HG02981 (cell line): ENCODE measurements at regions not wholly inside any gene's neighbourhood (a gene's known extent, or its start where the extent isn't known, plus 50 kb on each side); places are given as distances from the start of the nearest gene placed in this dataset.

ENCODE experiments used
- ATAC-seq: cut with Tn5 transposase; IDR thresholded peaks from one replicate; pipeline ENCODE4 v1.9.1; 2021; ENCODE audit warnings: mild to moderate bottlenecking, moderate library complexity; ENCODE audit not compliant: unreplicated experiment

DNA sequence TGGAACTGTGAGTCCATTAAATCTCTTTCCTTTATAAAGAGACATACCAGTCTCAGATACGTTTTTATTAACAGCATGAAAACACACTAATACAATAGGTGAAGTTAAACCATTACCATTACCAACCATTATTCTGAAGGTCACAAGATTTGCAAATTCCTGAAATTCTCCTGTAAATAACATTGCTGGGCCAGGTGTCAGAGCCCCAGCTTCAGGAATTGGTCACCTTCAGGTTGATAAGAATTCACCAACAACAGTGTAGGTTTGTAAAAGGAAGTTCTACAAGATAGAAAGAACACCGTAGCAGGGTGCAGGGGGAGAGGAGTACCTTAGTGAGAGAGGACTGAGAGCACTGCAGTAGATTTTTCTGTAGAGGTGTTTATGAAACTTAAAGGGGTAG lies 644.3 kb downstream of the CDY2B start:
- ATAC-seq: no peak

DNA sequence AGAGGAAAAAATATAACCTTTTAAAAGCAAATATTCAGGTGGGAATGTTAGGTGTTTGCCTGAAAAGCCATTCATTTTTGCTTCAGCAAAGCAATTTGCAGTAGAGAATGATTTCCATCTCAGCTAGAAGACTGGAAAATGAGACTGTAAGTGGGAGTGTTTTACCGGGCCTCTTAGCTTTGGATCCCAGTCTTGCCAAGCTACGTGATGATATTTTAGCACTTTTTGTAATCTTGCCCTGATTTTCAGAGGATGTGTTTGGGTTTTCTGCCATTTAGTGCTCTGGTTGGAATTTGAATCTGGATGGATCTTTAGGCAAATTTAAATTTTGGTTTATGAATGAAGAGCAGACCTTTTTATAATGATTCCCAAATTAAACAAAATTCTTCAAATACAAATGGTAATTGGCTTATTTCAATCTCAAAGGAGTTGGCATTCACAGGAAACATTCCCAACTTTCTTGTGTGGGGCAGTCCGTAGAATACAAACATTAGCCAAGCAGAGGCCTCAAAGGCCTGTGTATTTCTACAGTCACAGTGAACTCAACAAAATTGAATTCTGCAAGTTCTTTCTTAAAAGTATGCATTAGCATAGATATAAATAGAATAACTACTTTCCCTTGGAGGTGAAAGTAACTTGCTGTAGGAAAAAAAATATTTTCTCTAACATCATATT lies 646.4 kb downstream of the CDY2B start:
- ATAC-seq: no peak

DNA sequence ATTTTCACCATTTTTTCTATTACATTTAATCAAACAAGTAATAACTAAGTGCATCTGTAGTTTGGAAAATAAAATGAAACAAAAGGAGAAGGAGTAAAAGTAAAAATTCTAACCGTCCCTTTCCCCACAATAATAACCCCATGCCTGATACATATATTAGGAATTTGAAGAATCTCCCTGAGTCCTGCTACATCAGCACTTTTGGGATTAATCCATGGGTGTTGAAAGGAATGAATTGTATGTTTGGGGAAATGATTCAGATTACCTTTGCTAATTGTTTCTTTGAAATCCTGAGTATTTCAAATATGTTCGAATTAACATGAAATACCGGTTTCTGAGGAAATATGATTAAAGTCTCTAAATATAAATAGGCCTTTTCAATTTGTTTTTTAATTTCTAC lies 648.0 kb downstream of the CDY2B start:
- ATAC-seq: no peak

DNA sequence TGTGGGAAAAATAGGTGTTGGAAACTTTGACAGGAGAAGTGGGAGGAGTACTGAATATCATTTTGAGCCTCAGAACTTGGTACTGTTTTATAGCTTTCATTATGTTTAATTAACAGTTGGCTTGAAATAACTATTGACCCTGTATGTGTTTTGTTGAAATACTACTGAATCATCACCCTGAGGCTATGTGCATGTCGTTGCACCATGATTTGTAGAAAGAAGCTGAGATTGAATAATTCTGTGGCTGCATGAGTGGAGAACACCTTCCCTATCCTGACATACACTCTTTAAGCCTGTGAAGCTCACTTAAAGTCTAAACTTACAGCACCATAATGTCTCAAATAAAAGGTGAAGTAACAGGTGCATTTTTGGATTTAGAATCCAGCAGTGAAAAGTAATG lies 656.5 kb downstream of the CDY2B start:
- no peak for ATAC-seq

- no peak for ATAC-seq
Measured at GRCh38 chrY:17202395-17202794, 677.6 kb downstream of the CDY2B start.

- ATAC-seq: no peak
Measured at GRCh38 chrY:17184299-17184698, 695.7 kb downstream of the CDY2B start.

DNA sequence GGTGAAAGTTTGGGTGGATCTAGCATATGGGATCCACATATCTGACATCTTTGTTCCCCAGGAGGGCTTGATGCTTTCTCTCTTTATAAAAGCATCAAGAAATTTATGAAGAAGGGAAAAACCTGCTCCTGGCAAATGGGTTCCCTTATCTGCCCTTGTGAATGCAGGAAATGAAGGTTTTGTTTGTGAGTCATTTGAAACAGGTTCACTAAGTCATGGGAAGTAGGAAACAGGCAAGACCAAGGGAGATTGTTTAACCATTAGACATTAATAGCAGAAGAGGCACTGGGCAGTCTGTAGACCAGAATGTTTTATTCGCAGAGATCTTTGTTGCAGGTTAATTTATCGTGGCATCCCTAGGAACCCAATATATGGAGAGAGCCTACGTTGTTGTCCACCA lies 713.1 kb downstream of the CDY2B start:
- ATAC-seq: no peak

- ATAC-seq: no peak
Measured at GRCh38 chrY:17122166-17122565, 757.9 kb downstream of the CDY2B start.

- no peak for ATAC-seq
Measured at GRCh38 chrY:17085303-17085702, 794.7 kb downstream of the CDY2B start.

- no peak for ATAC-seq
Measured at GRCh38 chrY:17079887-17080286, 800.1 kb downstream of the CDY2B start.

- no peak for ATAC-seq
Measured at GRCh38 chrY:17067307-17067706, 812.7 kb downstream of the CDY2B start.

DNA sequence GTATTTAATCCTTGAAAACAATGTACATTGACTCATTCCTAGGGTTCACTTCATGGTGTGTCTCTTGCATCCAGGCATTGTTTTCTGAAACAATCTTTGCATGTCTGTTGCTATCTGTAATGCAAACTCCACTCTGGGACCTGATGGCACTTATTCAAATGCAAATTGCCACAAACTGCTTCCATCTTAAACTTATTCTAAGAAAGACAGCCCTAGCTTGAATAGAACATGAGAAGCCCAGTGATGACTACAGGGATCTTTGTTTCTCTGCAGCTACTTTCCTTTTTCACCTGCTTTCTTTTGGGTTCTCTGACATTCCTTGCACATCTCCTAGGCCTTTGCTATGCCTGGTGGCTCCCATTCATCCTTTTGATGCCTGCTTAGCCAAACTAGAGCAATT lies 827.0 kb downstream of the CDY2B start:
- no peak for ATAC-seq

DNA sequence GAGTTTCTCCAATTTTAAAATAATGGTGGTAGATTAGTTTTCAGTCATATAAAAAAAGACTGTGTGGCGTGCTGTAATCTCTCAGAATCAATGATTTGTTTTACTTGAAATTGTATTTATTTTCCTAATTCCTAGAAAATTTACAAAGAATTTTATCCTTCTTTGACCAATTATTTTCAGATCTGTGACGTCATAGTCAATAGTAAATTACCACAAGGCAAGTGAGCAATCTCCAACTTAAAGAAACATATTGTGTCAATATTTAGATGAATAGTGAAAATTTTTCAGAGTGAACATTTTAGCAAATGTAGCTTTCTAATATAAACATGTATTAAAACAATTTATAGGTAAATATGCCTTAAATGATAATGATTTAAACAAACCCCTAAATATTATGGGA lies 829.6 kb downstream of the CDY2B start:
- ATAC-seq: no peak

DNA sequence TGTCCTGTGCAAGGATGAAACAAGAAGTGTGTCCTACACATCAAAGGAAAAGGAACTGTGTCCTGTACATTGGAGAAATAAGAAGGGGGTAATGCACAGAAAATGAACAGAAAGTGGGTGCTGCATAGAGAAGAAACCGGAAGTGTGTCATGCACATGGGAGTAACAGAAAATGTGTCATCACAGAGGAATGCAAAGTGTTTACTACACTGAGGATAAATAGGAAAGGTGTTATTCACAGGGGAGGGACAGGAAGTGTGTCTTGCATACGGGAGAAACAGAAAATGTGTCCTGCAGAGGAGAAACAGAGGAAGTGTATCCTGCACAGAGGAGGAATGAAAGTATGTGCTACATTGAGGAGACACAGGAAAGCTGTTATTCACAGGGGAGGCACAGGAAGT lies 834.9 kb downstream of the CDY2B start:
- ATAC-seq: no peak

- no peak for ATAC-seq
Measured at GRCh38 chrY:17044723-17045122, 835.3 kb downstream of the CDY2B start.

- no peak for ATAC-seq
Measured at GRCh38 chrY:17044272-17044671, 835.7 kb downstream of the CDY2B start.

- no peak for ATAC-seq
Measured at GRCh38 chrY:17038439-17038838, 841.6 kb downstream of the CDY2B start.

- ATAC-seq: no peak
Measured at GRCh38 chrY:17018126-17018525, 861.9 kb downstream of the CDY2B start.

- no peak for ATAC-seq
Measured at GRCh38 chrY:16993551-16993950, 886.5 kb downstream of the CDY2B start.

DNA sequence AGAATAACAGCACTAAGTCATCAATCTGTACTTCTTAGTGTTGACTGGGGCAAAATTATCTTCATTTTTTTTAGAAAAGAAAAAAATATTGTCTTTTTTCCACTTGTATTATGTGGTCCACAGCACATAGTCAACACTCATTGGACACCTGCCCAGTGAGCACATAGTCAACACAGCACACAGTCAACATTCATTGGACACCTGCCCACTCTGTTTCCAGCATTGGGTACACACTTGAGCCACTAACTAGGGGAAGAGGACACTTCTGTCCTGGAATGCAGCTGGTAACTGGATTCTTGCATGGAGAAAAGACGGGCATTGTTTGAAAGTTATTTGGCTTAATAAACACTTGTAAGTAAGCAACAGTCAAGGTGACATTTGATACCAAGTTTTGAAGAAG lies 898.2 kb downstream of the CDY2B start:
- no peak for ATAC-seq

- ATAC-seq: no peak
Measured at GRCh38 chrY:16959071-16959470, 920.9 kb downstream of the CDY2B start.

DNA sequence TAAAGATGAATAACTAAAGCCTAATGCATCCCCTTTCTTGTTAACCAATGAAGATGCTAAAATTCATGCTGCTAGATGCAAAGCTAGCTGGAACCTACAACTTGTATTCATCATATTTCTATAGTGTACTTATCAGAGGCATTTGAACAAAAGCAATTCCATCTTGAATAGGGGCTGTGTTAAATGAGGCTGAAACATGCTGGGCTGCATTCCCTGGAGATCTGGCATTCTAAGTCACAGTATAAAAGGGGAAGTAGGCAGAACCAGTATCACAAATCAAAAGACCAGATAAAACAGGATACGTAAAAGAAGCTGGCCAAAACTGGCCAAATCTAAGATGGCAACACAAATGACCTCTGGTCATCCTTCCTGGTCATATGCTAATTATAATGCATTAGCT lies 932.8 kb downstream of the CDY2B start:
- ATAC-seq: no peak
